CD14-positive monocyte (primary cell): ENCODE measurements at regions not wholly inside any gene's neighbourhood (a gene's known extent, or its start where the extent isn't known, plus 50 kb on each side); places are given as distances from the start of the nearest gene placed in this dataset.

ENCODE experiments used
- DNase-seq, 3 donors: peaks; one replicate each; pipeline ENCODE4 v3.0.0-alpha.2; 2011 to 2022
- H2AFZ ChIP-seq: 2 replicates; pipeline ENCODE4 v1.6.0; 2012; ENCODE audit warnings: mild to moderate bottlenecking, low read depth, low read length, inconsistent platforms; ENCODE audit not compliant: insufficient read depth, poor library complexity, severe bottlenecking
- H3K27ac ChIP-seq, 2 donors: 1 replicate in 1 of 2; 2 replicates in 1 of 2; pipeline ENCODE4 v1.5.1; 2012 to 2013; ENCODE audit warnings: low read length in 2 of 2, control low read depth in 1 of 2, inconsistent platforms in 1 of 2, low read depth in 1 of 2, mild to moderate bottlenecking in 1 of 2
- H3K27me3 ChIP-seq, 2 donors: one replicate each; pipeline versions ENCODE4 v1.6.0 to v1.6.1; 2011 to 2013; ENCODE audit warnings: low read length in 2 of 2; ENCODE audit not compliant: control insufficient read depth in 2 of 2, insufficient read depth in 2 of 2
- H3K36me3 ChIP-seq, 2 donors: replicated peaks in 1 of 2; 1 replicate in 1 of 2; 2 replicates in 1 of 2; pipeline versions ENCODE4 v1.5.1 to v1.6.1; 2012 to 2013; ENCODE audit warnings: low read length in 2 of 2, control low read depth in 1 of 2, inconsistent platforms in 1 of 2, mild to moderate bottlenecking in 1 of 2; ENCODE audit not compliant: insufficient read depth in 2 of 2, control insufficient read depth in 1 of 2
- H3K4me1 ChIP-seq, 2 donors: 1 replicate in 1 of 2; 2 replicates in 1 of 2; pipeline versions ENCODE4 v1.5.1 to v1.6.1; 2012 to 2013; ENCODE audit warnings: low read length in 2 of 2, control low read depth in 1 of 2, inconsistent platforms in 1 of 2, mild to moderate bottlenecking in 1 of 2, moderate library complexity in 1 of 2; ENCODE audit not compliant: insufficient read depth in 2 of 2, control insufficient read depth in 1 of 2
- H3K4me2 ChIP-seq: replicated peaks from 2 replicates; pipeline ENCODE3; 2012; ENCODE audit warnings: low read length, moderate library complexity, mild to moderate bottlenecking; ENCODE audit not compliant: poor library complexity, severe bottlenecking; ENCODE audit errors: extremely low read depth
- H3K4me3 ChIP-seq, 3 experiments: fragments of 200-600 bp in 1 of 3; sonication (generic) in 1 of 3; replicated peaks in 1 of 3; 1 replicate in 2 of 3; 2 replicates in 1 of 3; pipeline ENCODE4 v1.5.1; 2011 to 2013; ENCODE audit warnings: low read length in 3 of 3, mild to moderate bottlenecking in 3 of 3, control low read depth in 2 of 3, low read depth in 2 of 3, inconsistent platforms in 1 of 3, moderate library complexity in 1 of 3
- H3K79me2 ChIP-seq: 2 replicates; pipeline ENCODE4 v1.6.0; 2012; ENCODE audit warnings: mild to moderate bottlenecking, control low read depth, inconsistent platforms, low read length, moderate library complexity; ENCODE audit not compliant: insufficient read depth
- H3K9ac ChIP-seq: 2 replicates; pipeline ENCODE4 v1.6.0; 2017; ENCODE audit warnings: low read length, mild to moderate bottlenecking; ENCODE audit not compliant: insufficient read depth, poor library complexity, severe bottlenecking
- H3K9me3 ChIP-seq, 2 donors: replicated peaks in 1 of 2; 1 replicate in 1 of 2; 2 replicates in 1 of 2; pipeline versions ENCODE4 v1.5.1 to v1.6.1; 2012 to 2013; ENCODE audit warnings: low read length in 2 of 2, control low read depth in 1 of 2; ENCODE audit not compliant: control insufficient read depth in 1 of 2, insufficient read depth in 1 of 2
- H4K20me1 ChIP-seq: 2 replicates; pipeline ENCODE4 v1.6.0; 2012; ENCODE audit warnings: mild to moderate bottlenecking, low read length, control low read depth, moderate library complexity; ENCODE audit not compliant: insufficient read depth
- H3K27ac Mint-ChIP-seq, 7 donors: one replicate each; pipeline ENCODE4 v1.8.0; 2020; ENCODE audit warnings: mild to moderate bottlenecking in 7 of 7, mixed read lengths in 7 of 7, moderate library complexity in 6 of 7, inconsistent platforms in 2 of 7
- H3K27me3 Mint-ChIP-seq, 3 donors: one replicate each; pipeline ENCODE4 v1.8.0; 2021 to 2022; ENCODE audit warnings: low read depth in 3 of 3, mild to moderate bottlenecking in 3 of 3, mixed read lengths in 3 of 3, moderate library complexity in 3 of 3, inconsistent platforms in 1 of 3
- H3K36me3 Mint-ChIP-seq, 2 donors: one replicate each; pipeline ENCODE4 v1.8.0; 2020; ENCODE audit warnings: mixed read lengths in 2 of 2, inconsistent platforms in 1 of 2, mild to moderate bottlenecking in 1 of 2
- H3K4me1 Mint-ChIP-seq: one replicate; pipeline ENCODE4 v1.8.0; 2020; ENCODE audit warnings: mild to moderate bottlenecking, mixed read lengths
- H3K4me3 Mint-ChIP-seq, 2 donors: one replicate each; pipeline ENCODE4 v1.8.0; 2020; ENCODE audit warnings: mild to moderate bottlenecking in 2 of 2, mixed read lengths in 2 of 2, moderate library complexity in 1 of 2
- H3K9me3 Mint-ChIP-seq, 7 donors: one replicate each; pipeline ENCODE4 v1.8.0; 2020 to 2022; ENCODE audit warnings: mixed read lengths in 7 of 7, mild to moderate bottlenecking in 6 of 7, moderate library complexity in 6 of 7, inconsistent platforms in 2 of 7
- CTCF ChIP-seq: fragments of 200-600 bp; IDR thresholded peaks from one replicate; pipeline ENCODE4 v1.8.0; 2022; ENCODE audit warnings: antibody characterized with exemption, mild to moderate bottlenecking
- WGBS: methylation state at CpG from one replicate; pipeline ENCODE4 v1.1.5; 2013; ENCODE audit warnings: missing lambda C conversion rate; ENCODE audit not compliant: insufficient coverage; 5-methylcytosine and 5-hydroxymethylcytosine counted together
- intact Hi-C, 2 donors: fragments of 100-400 bp; cut with micrococcal nuclease; formaldehyde crosslinking; loops; one replicate each; pipeline versions ENCODE4 v1.15.0 to v1.15.1; 2023

GRCh38 chr2:84102274-84102673 is 356.8 kb downstream of the SUCLG1 start:
- H2AFZ ChIP-seq, result no peak overlapping the region
- Mint-ChIP-seq H3K9me3 (peaks cover 10 to 27% (median 15%) of the 10 kb centered on the region in 7 donors), H3K27me3 (no peaks in the 10 kb centered on the region), H3K27ac (no peak overlapping the region), H3K36me3 (no peaks in the 10 kb centered on the region), H3K4me1 (no peaks in the 10 kb centered on the region), H3K4me3 (no peak overlapping the region)
- no peak overlapping the region for H3K27ac ChIP-seq
- H3K79me2 ChIP-seq, result no peaks in the 10 kb centered on the region
- H3K27me3 ChIP-seq, result no peaks in the 10 kb centered on the region
- H3K4me3 ChIP-seq, result no peak overlapping the region
- no peak overlapping the region for H3K4me2 ChIP-seq
- DNase-seq, result no peak
- peaks cover 7% of the 10 kb centered on the region in 2 donors for H3K9me3 ChIP-seq
- no peak overlapping the region for H3K9ac ChIP-seq
- 86% methylated on average over 1 of the region's 2 CpGs for WGBS
- no peaks in the 10 kb centered on the region for H3K4me1 ChIP-seq
- no peaks in the 10 kb centered on the region for H3K36me3 ChIP-seq
- TF ChIP-seq CTCF, result no peak
- H4K20me1 ChIP-seq, result no peaks in the 10 kb centered on the region
- intact Hi-C loops, result no loop called here

- H2AFZ ChIP-seq, result no peak overlapping the region
Observed at GRCh38 chr2:84088656-84089055, 370.4 kb downstream of the SUCLG1 start.

More at GRCh38 chr2:84088656-84089055, 370.4 kb downstream of the SUCLG1 start:
- Histone ChIP-seq H3K36me3 (no peaks in the 10 kb centered on the region), H3K9ac (no peak overlapping the region), H3K4me1 (no peaks in the 10 kb centered on the region), H3K27ac (no peak overlapping the region), H4K20me1 (no peaks in the 10 kb centered on the region), H3K79me2 (no peaks in the 10 kb centered on the region), H3K27me3 (no peaks in the 10 kb centered on the region), H3K4me3 (no peak overlapping the region), H3K9me3 (peaks cover 0 to 4% of the 10 kb centered on the region in 2 donors), H3K4me2 (no peak overlapping the region)
- H3K9me3 Mint-ChIP-seq, result peaks cover 0 to 5% (median 0%) of the 10 kb centered on the region in 7 donors
- intact Hi-C loops, result no loop called here
- no peak for TF ChIP-seq CTCF
- H3K4me3 Mint-ChIP-seq, result no peak overlapping the region
- H3K27ac Mint-ChIP-seq, result no peak overlapping the region
- no peaks in the 10 kb centered on the region for H3K4me1 Mint-ChIP-seq
- no peaks in the 10 kb centered on the region for H3K36me3 Mint-ChIP-seq
- peaks cover 0 to 3% (median 0%) of the 10 kb centered on the region in 3 donors for H3K27me3 Mint-ChIP-seq
- DNase-seq, result no peak
